ENCODE measurements at regions not wholly inside any gene's neighbourhood (a gene's known extent, or its start where the extent isn't known, plus 50 kb on each side); places are given as distances from the start of the nearest gene placed in this dataset.
A peak's percentile ranks its signal among the peaks of the same experiment; 100 is the strongest.

GRCh38 chr4:149997881-149998421 lies 80.3 kb upstream of the DCLK2 start:
- DNase-seq, result no peak
- no peak overlapping the region for H3K4me3 Mint-ChIP-seq
- CTCF ChIA-PET, result no interaction called here
- no peak overlapping the region for H3K4me3 ChIP-seq (ENCODE audit: low read length)
- H3K27ac Mint-ChIP-seq, result peak overlapping the region in 1 of 8 donors; percentile 38
- H3K4me1 Mint-ChIP-seq, result no peaks in the 10 kb centered on the region
- no peaks in the 10 kb centered on the region for H3K27me3 ChIP-seq (ENCODE audit: insufficient read depth, low read length, poor library complexity, severe bottlenecking)
- H3K9me3 ChIP-seq (ENCODE audit: low read length), result no peaks in the 10 kb centered on the region
- no peak overlapping the region for H3K27ac ChIP-seq (ENCODE audit: low read depth, low read length)
- no peaks in the 10 kb centered on the region for H3K9me3 Mint-ChIP-seq
- H3K4me1 ChIP-seq (ENCODE audit: insufficient read depth, low read length), result no peaks in the 10 kb centered on the region
- no peaks in the 10 kb centered on the region for H3K36me3 ChIP-seq (ENCODE audit: insufficient read depth, low read length)
- H3K36me3 Mint-ChIP-seq, result no peaks in the 10 kb centered on the region
- POLR2A ChIA-PET, result no interaction called here
- H3K27me3 Mint-ChIP-seq, result peaks cover 3 to 4% of the 10 kb centered on the region in 2 donors

GRCh38 chr4:149999485-150000074 lies 78.7 kb upstream of the DCLK2 start:
- Mint-ChIP-seq H3K4me3 (no peak overlapping the region), H3K4me1 (no peaks in the 10 kb centered on the region), H3K9me3 (no peaks in the 10 kb centered on the region), H3K27ac (no peak overlapping the region), H3K36me3 (no peaks in the 10 kb centered on the region), H3K27me3 (peaks cover 3 to 11% of the 10 kb centered on the region in 2 donors)
- H3K27ac ChIP-seq (ENCODE audit: low read depth, low read length), result no peak overlapping the region
- ChIA-PET CTCF (no interaction called here), POLR2A (no interaction called here)
- H3K36me3 ChIP-seq (ENCODE audit: insufficient read depth, low read length), result no peaks in the 10 kb centered on the region
- DNase-seq, result no peak
- H3K9me3 ChIP-seq (ENCODE audit: low read length), result no peaks in the 10 kb centered on the region
- no peaks in the 10 kb centered on the region for H3K4me1 ChIP-seq (ENCODE audit: insufficient read depth, low read length)
- H3K4me3 ChIP-seq (ENCODE audit: low read length), result no peak overlapping the region
- H3K27me3 ChIP-seq (ENCODE audit: insufficient read depth, low read length, poor library complexity, severe bottlenecking), result no peaks in the 10 kb centered on the region

GRCh38 chr4:150001815-150002214 lies 76.4 kb upstream of the DCLK2 start:
- H3K4me3 ChIP-seq (ENCODE audit: low read length), result no peak overlapping the region
- H3K4me3 Mint-ChIP-seq, result no peak overlapping the region
- DNase-seq, result no peak
- no peak overlapping the region for H3K27ac Mint-ChIP-seq
- H3K36me3 ChIP-seq (ENCODE audit: insufficient read depth, low read length), result no peaks in the 10 kb centered on the region
- H3K4me1 ChIP-seq (ENCODE audit: insufficient read depth, low read length), result no peaks in the 10 kb centered on the region
- H3K27me3 ChIP-seq (ENCODE audit: insufficient read depth, low read length, poor library complexity, severe bottlenecking), result no peaks in the 10 kb centered on the region
- ChIA-PET CTCF (no interaction called here), POLR2A (no interaction called here)
- H3K4me1 Mint-ChIP-seq, result no peaks in the 10 kb centered on the region
- H3K27ac ChIP-seq (ENCODE audit: low read depth, low read length), result no peak overlapping the region
- no peaks in the 10 kb centered on the region for H3K36me3 Mint-ChIP-seq
- H3K9me3 ChIP-seq (ENCODE audit: low read length), result no peaks in the 10 kb centered on the region
- H3K9me3 Mint-ChIP-seq, result no peaks in the 10 kb centered on the region
- peaks cover 3 to 15% of the 10 kb centered on the region in 2 donors for H3K27me3 Mint-ChIP-seq

- Histone ChIP-seq H3K4me1 (ENCODE audit: insufficient read depth, low read length) (no peaks in the 10 kb centered on the region), H3K4me3 (ENCODE audit: low read length) (no peak overlapping the region), H3K9me3 (ENCODE audit: low read length) (no peaks in the 10 kb centered on the region), H3K27ac (ENCODE audit: low read depth, low read length) (no peak overlapping the region), H3K36me3 (ENCODE audit: insufficient read depth, low read length) (no peaks in the 10 kb centered on the region), H3K27me3 (ENCODE audit: insufficient read depth, low read length, poor library complexity, severe bottlenecking) (no peaks in the 10 kb centered on the region)
- no peak overlapping the region for H3K27ac Mint-ChIP-seq
- no peak overlapping the region for H3K4me3 Mint-ChIP-seq
- no peaks in the 10 kb centered on the region for H3K36me3 Mint-ChIP-seq
- peaks cover 3 to 19% of the 10 kb centered on the region in 2 donors for H3K27me3 Mint-ChIP-seq
- DNase-seq, result no peak
- POLR2A ChIA-PET, result no interaction called here
- CTCF ChIA-PET, result no interaction called here
- no peaks in the 10 kb centered on the region for H3K4me1 Mint-ChIP-seq
- no peaks in the 10 kb centered on the region for H3K9me3 Mint-ChIP-seq
These were observed 75.7 kb upstream of the DCLK2 start for GRCh38 chr4:150002561-150002960.

- no peak overlapping the region for H3K4me3 ChIP-seq (ENCODE audit: low read length)
- no peaks in the 10 kb centered on the region for H3K4me1 Mint-ChIP-seq
These were observed 73.8 kb upstream of the DCLK2 start for GRCh38 chr4:150004481-150004880.

GRCh38 chr4:150005537-150005936 lies 72.7 kb upstream of the DCLK2 start:
- Histone ChIP-seq H3K27me3 (ENCODE audit: insufficient read depth, low read length, poor library complexity, severe bottlenecking) (no peaks in the 10 kb centered on the region), H3K27ac (ENCODE audit: low read depth, low read length) (no peak overlapping the region), H3K9me3 (ENCODE audit: low read length) (no peaks in the 10 kb centered on the region), H3K36me3 (ENCODE audit: insufficient read depth, low read length) (no peaks in the 10 kb centered on the region), H3K4me1 (ENCODE audit: insufficient read depth, low read length) (no peaks in the 10 kb centered on the region), H3K4me3 (ENCODE audit: low read length) (no peak overlapping the region)
- H3K27me3 Mint-ChIP-seq, result peaks cover 3 to 18% of the 10 kb centered on the region in 2 donors
- H3K9me3 Mint-ChIP-seq, result no peaks in the 10 kb centered on the region
- H3K4me3 Mint-ChIP-seq, result no peak overlapping the region
- no peaks in the 10 kb centered on the region for H3K4me1 Mint-ChIP-seq
- H3K27ac Mint-ChIP-seq, result no peak overlapping the region
- POLR2A ChIA-PET, result no interaction called here
- CTCF ChIA-PET, result no interaction called here
- no peaks in the 10 kb centered on the region for H3K36me3 Mint-ChIP-seq
- no peak for DNase-seq

More at GRCh38 chr4:150004481-150004880, 73.8 kb upstream of the DCLK2 start:
- Histone ChIP-seq H3K9me3 (ENCODE audit: low read length) (no peaks in the 10 kb centered on the region), H3K36me3 (ENCODE audit: insufficient read depth, low read length) (no peaks in the 10 kb centered on the region), H3K27me3 (ENCODE audit: insufficient read depth, low read length, poor library complexity, severe bottlenecking) (no peaks in the 10 kb centered on the region), H3K4me1 (ENCODE audit: insufficient read depth, low read length) (no peaks in the 10 kb centered on the region), H3K27ac (ENCODE audit: low read depth, low read length) (no peak overlapping the region)
- Mint-ChIP-seq H3K4me3 (no peak overlapping the region), H3K36me3 (no peaks in the 10 kb centered on the region), H3K27ac (no peak overlapping the region), H3K27me3 (peaks cover 3 to 22% of the 10 kb centered on the region in 2 donors), H3K9me3 (no peaks in the 10 kb centered on the region)
- no peak for DNase-seq
- POLR2A ChIA-PET, result no interaction called here
- CTCF ChIA-PET, result no interaction called here

- Histone ChIP-seq H3K27ac (ENCODE audit: low read depth, low read length) (no peak overlapping the region), H3K27me3 (ENCODE audit: insufficient read depth, low read length, poor library complexity, severe bottlenecking) (no peaks in the 10 kb centered on the region), H3K36me3 (ENCODE audit: insufficient read depth, low read length) (no peaks in the 10 kb centered on the region), H3K9me3 (ENCODE audit: low read length) (no peaks in the 10 kb centered on the region), H3K4me3 (ENCODE audit: low read length) (no peak overlapping the region), H3K4me1 (ENCODE audit: insufficient read depth, low read length) (no peaks in the 10 kb centered on the region)
- peaks cover 3 to 18% of the 10 kb centered on the region in 2 donors for H3K27me3 Mint-ChIP-seq
- no peaks in the 10 kb centered on the region for H3K36me3 Mint-ChIP-seq
- no peak overlapping the region for H3K4me3 Mint-ChIP-seq
- H3K4me1 Mint-ChIP-seq, result no peaks in the 10 kb centered on the region
- H3K27ac Mint-ChIP-seq, result no peak overlapping the region
- ChIA-PET CTCF (no interaction called here), POLR2A (no interaction called here)
- H3K9me3 Mint-ChIP-seq, result no peaks in the 10 kb centered on the region
- no peak for DNase-seq
These were observed 72.0 kb upstream of the DCLK2 start for GRCh38 chr4:150006197-150006596.

- no peak for DNase-seq
- CTCF ChIA-PET, result no interaction called here
- no peaks in the 10 kb centered on the region for H3K9me3 ChIP-seq (ENCODE audit: low read length)
- H3K9me3 Mint-ChIP-seq, result no peaks in the 10 kb centered on the region
- H3K27ac ChIP-seq (ENCODE audit: low read depth, low read length), result no peak overlapping the region
- no peak overlapping the region for H3K4me3 Mint-ChIP-seq
- no peaks in the 10 kb centered on the region for H3K4me1 Mint-ChIP-seq
- peaks cover 3 to 18% of the 10 kb centered on the region in 2 donors for H3K27me3 Mint-ChIP-seq
- H3K27me3 ChIP-seq (ENCODE audit: insufficient read depth, low read length, poor library complexity, severe bottlenecking), result no peaks in the 10 kb centered on the region
- H3K36me3 Mint-ChIP-seq, result no peaks in the 10 kb centered on the region
- no peaks in the 10 kb centered on the region for H3K36me3 ChIP-seq (ENCODE audit: insufficient read depth, low read length)
- H3K4me1 ChIP-seq (ENCODE audit: insufficient read depth, low read length), result no peaks in the 10 kb centered on the region
- H3K4me3 ChIP-seq (ENCODE audit: low read length), result no peak overlapping the region
- H3K27ac Mint-ChIP-seq, result no peak overlapping the region
- POLR2A ChIA-PET, result no interaction called here
These were observed 70.7 kb upstream of the DCLK2 start for GRCh38 chr4:150007512-150007911.
